Activated CD4-positive, alpha-beta T cell treated with anti-CD3 and anti-CD28 coated beads, Interleukin-2, amount 10 ng/mL, durations not matched to agents 24 days and 14 days (primary cell): ENCODE measurements at regions not wholly inside any gene's neighbourhood (a gene's known extent, or its start where the extent isn't known, plus 50 kb on each side); places are given as distances from the start of the nearest gene placed in this dataset.

ENCODE experiments used
- DNase-seq: peaks from one replicate; pipeline ENCODE4 v3.0.0; 2022
- H3K27ac Mint-ChIP-seq: one replicate; pipeline ENCODE4 v1.8.0; 2022; ENCODE audit warnings: mild to moderate bottlenecking, mixed read lengths
- H3K27me3 Mint-ChIP-seq: one replicate; pipeline ENCODE4 v1.8.0; 2022; ENCODE audit warnings: mixed read lengths
- H3K36me3 Mint-ChIP-seq: one replicate; pipeline ENCODE4 v1.8.0; 2022; ENCODE audit warnings: low read depth, mild to moderate bottlenecking, mixed read lengths
- H3K4me1 Mint-ChIP-seq: one replicate; pipeline ENCODE4 v1.8.0; 2021; ENCODE audit warnings: mixed read lengths
- H3K4me3 Mint-ChIP-seq: one replicate; pipeline ENCODE4 v1.8.0; 2022; ENCODE audit warnings: mild to moderate bottlenecking, moderate library complexity, mixed read lengths
- H3K9me3 Mint-ChIP-seq: one replicate; pipeline ENCODE4 v1.8.0; 2021; ENCODE audit warnings: mixed read lengths
- intact Hi-C: fragments of 100-400 bp; cut with micrococcal nuclease; formaldehyde crosslinking; loops from one replicate; pipeline ENCODE4 v1.15.1; 2023

GRCh38 chr5:124071039-124071438 is 559.1 kb downstream of the CSNK1G3 start:
- Mint-ChIP-seq H3K4me3 (no peak overlapping the region), H3K27me3 (no peaks in the 10 kb centered on the region), H3K27ac (no peak overlapping the region), H3K36me3 (no peaks in the 10 kb centered on the region), H3K9me3 (no peaks in the 10 kb centered on the region), H3K4me1 (no peaks in the 10 kb centered on the region)
- intact Hi-C loops: no loop called here
- DNase-seq: no peak

- Mint-ChIP-seq H3K4me3 (no peak overlapping the region), H3K4me1 (no peaks in the 10 kb centered on the region), H3K27me3 (no peaks in the 10 kb centered on the region), H3K9me3 (no peaks in the 10 kb centered on the region), H3K27ac (no peak overlapping the region), H3K36me3 (no peaks in the 10 kb centered on the region)
- no peak for DNase-seq
- intact Hi-C loops: no loop called here
Measured at GRCh38 chr5:124065508-124065907, 553.5 kb downstream of the CSNK1G3 start.

- no peak overlapping the region for H3K4me3 Mint-ChIP-seq
- intact Hi-C loops: no loop called here
- no peaks in the 10 kb centered on the region for H3K4me1 Mint-ChIP-seq
- no peaks in the 10 kb centered on the region for H3K9me3 Mint-ChIP-seq
- no peak overlapping the region for H3K27ac Mint-ChIP-seq
- H3K36me3 Mint-ChIP-seq: no peaks in the 10 kb centered on the region
- no peaks in the 10 kb centered on the region for H3K27me3 Mint-ChIP-seq
- no peak for DNase-seq
Measured at GRCh38 chr5:124064956-124065355, 553.0 kb downstream of the CSNK1G3 start.

- DNase-seq: no peak
- H3K4me3 Mint-ChIP-seq: no peak overlapping the region
- H3K27ac Mint-ChIP-seq: no peak overlapping the region
- peaks cover 1% of the 10 kb centered on the region for H3K4me1 Mint-ChIP-seq
- intact Hi-C loops: no loop called here
- no peaks in the 10 kb centered on the region for H3K27me3 Mint-ChIP-seq
- H3K9me3 Mint-ChIP-seq: no peaks in the 10 kb centered on the region
- no peaks in the 10 kb centered on the region for H3K36me3 Mint-ChIP-seq
Measured at GRCh38 chr5:124061663-124062062, 549.7 kb downstream of the CSNK1G3 start.

- DNase-seq: no peak
- no peaks in the 10 kb centered on the region for H3K9me3 Mint-ChIP-seq
- H3K4me3 Mint-ChIP-seq: no peak overlapping the region
- no peaks in the 10 kb centered on the region for H3K27me3 Mint-ChIP-seq
- H3K27ac Mint-ChIP-seq: no peak overlapping the region
- peaks cover 1% of the 10 kb centered on the region for H3K4me1 Mint-ChIP-seq
- intact Hi-C loops: no loop called here
- H3K36me3 Mint-ChIP-seq: no peaks in the 10 kb centered on the region
Measured at GRCh38 chr5:124061068-124061430, 549.1 kb downstream of the CSNK1G3 start.

GRCh38 chr5:124060413-124061067 is 548.6 kb downstream of the CSNK1G3 start:
- intact Hi-C loops: no loop called here

GRCh38 chr5:124060011-124060410 is 548.0 kb downstream of the CSNK1G3 start:
- Mint-ChIP-seq H3K4me3 (no peak overlapping the region), H3K36me3 (no peaks in the 10 kb centered on the region), H3K27ac (no peak overlapping the region), H3K27me3 (no peaks in the 10 kb centered on the region), H3K9me3 (no peaks in the 10 kb centered on the region), H3K4me1 (peaks cover 1% of the 10 kb centered on the region)
- no peak for DNase-seq
- intact Hi-C loops: no loop called here

More at GRCh38 chr5:124060413-124061067, 548.6 kb downstream of the CSNK1G3 start:
- Mint-ChIP-seq H3K27me3 (no peaks in the 10 kb centered on the region), H3K9me3 (no peaks in the 10 kb centered on the region), H3K36me3 (no peaks in the 10 kb centered on the region), H3K27ac (no peak overlapping the region), H3K4me3 (no peak overlapping the region), H3K4me1 (peaks cover 1% of the 10 kb centered on the region)
- no peak for DNase-seq

- H3K27ac Mint-ChIP-seq: no peak overlapping the region
- intact Hi-C loops: no loop called here
- H3K36me3 Mint-ChIP-seq: no peaks in the 10 kb centered on the region
- H3K9me3 Mint-ChIP-seq: no peaks in the 10 kb centered on the region
- H3K27me3 Mint-ChIP-seq: no peaks in the 10 kb centered on the region
- no peak overlapping the region for H3K4me3 Mint-ChIP-seq
- peaks cover 1% of the 10 kb centered on the region for H3K4me1 Mint-ChIP-seq
- DNase-seq: no peak
Measured at GRCh38 chr5:124059200-124059599, 547.2 kb downstream of the CSNK1G3 start.

- H3K9me3 Mint-ChIP-seq: no peaks in the 10 kb centered on the region
Measured at GRCh38 chr5:124057724-124058231, 545.8 kb downstream of the CSNK1G3 start.

GRCh38 chr5:124056991-124057723 is 545.2 kb downstream of the CSNK1G3 start:
- H3K27ac Mint-ChIP-seq: no peak overlapping the region
- no peak overlapping the region for H3K4me3 Mint-ChIP-seq
- no peaks in the 10 kb centered on the region for H3K9me3 Mint-ChIP-seq
- no peaks in the 10 kb centered on the region for H3K36me3 Mint-ChIP-seq
- DNase-seq: no peak
- H3K27me3 Mint-ChIP-seq: no peaks in the 10 kb centered on the region
- H3K4me1 Mint-ChIP-seq: peaks cover 1% of the 10 kb centered on the region
- intact Hi-C loops: no loop called here

More at GRCh38 chr5:124057724-124058231, 545.8 kb downstream of the CSNK1G3 start:
- no peak for DNase-seq
- Mint-ChIP-seq H3K27me3 (no peaks in the 10 kb centered on the region), H3K27ac (no peak overlapping the region), H3K4me3 (no peak overlapping the region), H3K36me3 (no peaks in the 10 kb centered on the region), H3K4me1 (peaks cover 1% of the 10 kb centered on the region)
- intact Hi-C loops: no loop called here

- Mint-ChIP-seq H3K27me3 (no peaks in the 10 kb centered on the region), H3K9me3 (no peaks in the 10 kb centered on the region), H3K4me3 (no peak overlapping the region), H3K27ac (no peak overlapping the region), H3K36me3 (no peaks in the 10 kb centered on the region), H3K4me1 (peaks cover 1% of the 10 kb centered on the region)
- DNase-seq: no peak
- intact Hi-C loops: no loop called here
Measured at GRCh38 chr5:124056326-124056990, 544.5 kb downstream of the CSNK1G3 start.

GRCh38 chr5:124055751-124056150 is 543.8 kb downstream of the CSNK1G3 start:
- DNase-seq: no peak
- H3K36me3 Mint-ChIP-seq: no peaks in the 10 kb centered on the region
- H3K9me3 Mint-ChIP-seq: no peaks in the 10 kb centered on the region
- H3K27ac Mint-ChIP-seq: no peak overlapping the region
- H3K4me3 Mint-ChIP-seq: no peak overlapping the region
- no peaks in the 10 kb centered on the region for H3K27me3 Mint-ChIP-seq
- peaks cover 1% of the 10 kb centered on the region for H3K4me1 Mint-ChIP-seq
- intact Hi-C loops: no loop called here

- H3K4me1 Mint-ChIP-seq: peaks cover 1% of the 10 kb centered on the region
Measured at GRCh38 chr5:124054564-124054963, 542.6 kb downstream of the CSNK1G3 start.

GRCh38 chr5:124053340-124053739 is 541.4 kb downstream of the CSNK1G3 start:
- Mint-ChIP-seq H3K4me1 (peaks cover 1% of the 10 kb centered on the region), H3K4me3 (no peak overlapping the region), H3K27ac (no peak overlapping the region), H3K9me3 (no peaks in the 10 kb centered on the region), H3K27me3 (no peaks in the 10 kb centered on the region), H3K36me3 (no peaks in the 10 kb centered on the region)
- DNase-seq: no peak
- intact Hi-C loops: no loop called here

More at GRCh38 chr5:124054564-124054963, 542.6 kb downstream of the CSNK1G3 start:
- DNase-seq: no peak
- no peak overlapping the region for H3K4me3 Mint-ChIP-seq
- H3K27ac Mint-ChIP-seq: no peak overlapping the region
- H3K9me3 Mint-ChIP-seq: no peaks in the 10 kb centered on the region
- H3K27me3 Mint-ChIP-seq: no peaks in the 10 kb centered on the region
- no peaks in the 10 kb centered on the region for H3K36me3 Mint-ChIP-seq
- intact Hi-C loops: no loop called here
